HUES64 (cell line): ENCODE measurements at regions not wholly inside any gene's neighbourhood (a gene's known extent, or its start where the extent isn't known, plus 50 kb on each side); places are given as distances from the start of the nearest gene placed in this dataset.
"Not testable (repeated sequence)": the region's sequence is repeated elsewhere in the genome, so short reads cannot be mapped to it uniquely, and the experiment has no call there.

ENCODE experiments used
- H3K27ac ChIP-seq: 2 replicates; pipeline ENCODE4 v1.7.0; 2013; ENCODE audit warnings: low read depth, low read length, inconsistent platforms
- H3K27me3 ChIP-seq: 2 replicates; pipeline ENCODE4 v1.6.1; 2013; ENCODE audit warnings: mild to moderate bottlenecking, low read length; ENCODE audit not compliant: insufficient read depth
- H3K36me3 ChIP-seq: 2 replicates; pipeline ENCODE4 v1.6.1; 2013; ENCODE audit warnings: mild to moderate bottlenecking, low read length; ENCODE audit not compliant: insufficient read depth
- H3K4me1 ChIP-seq: 2 replicates; pipeline ENCODE4 v1.6.1; 2013; ENCODE audit warnings: mild to moderate bottlenecking, low read length, moderate library complexity; ENCODE audit not compliant: insufficient read depth
- H3K4me3 ChIP-seq: 2 replicates; pipeline ENCODE4 v1.5.1; 2013; ENCODE audit warnings: mild to moderate bottlenecking, low read length, moderate library complexity
- H3K9ac ChIP-seq: 2 replicates; pipeline ENCODE4 v1.6.1; 2013; ENCODE audit warnings: mild to moderate bottlenecking, low read depth, low read length
- H3K9me3 ChIP-seq: 2 replicates; pipeline ENCODE4 v1.6.1; 2013; ENCODE audit warnings: low read depth, low read length; ENCODE audit not compliant: insufficient read depth
- WGBS: fragments of 150-250, 120-280 bp; methylation state at CpG from one replicate; pipeline ENCODE4 v1.1.7; 2013; ENCODE audit warnings: missing lambda C conversion rate; 5-methylcytosine and 5-hydroxymethylcytosine counted together

DNA sequence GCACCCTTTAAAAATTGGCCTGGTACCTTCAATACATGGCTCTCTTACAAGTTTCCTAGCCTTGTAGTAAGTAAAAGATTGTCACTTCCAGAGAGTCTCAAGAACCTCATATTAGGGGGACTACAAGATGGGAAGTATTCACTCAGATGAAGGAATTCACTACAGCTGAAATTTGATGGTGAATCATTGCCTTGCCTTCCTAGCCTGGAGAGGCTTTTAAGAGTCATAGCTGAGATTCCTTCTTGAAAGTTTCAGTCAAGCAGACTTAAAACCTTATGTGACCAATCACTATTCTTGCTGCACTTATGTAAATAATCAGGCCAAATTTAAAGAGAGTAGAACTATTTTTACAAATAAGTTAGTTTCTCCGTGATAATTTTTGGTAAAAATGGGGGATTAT, 451.6 kb downstream of the TRHDE start:
- WGBS = 95% methylated on average over 1 of the region's 1 CpG

DNA sequence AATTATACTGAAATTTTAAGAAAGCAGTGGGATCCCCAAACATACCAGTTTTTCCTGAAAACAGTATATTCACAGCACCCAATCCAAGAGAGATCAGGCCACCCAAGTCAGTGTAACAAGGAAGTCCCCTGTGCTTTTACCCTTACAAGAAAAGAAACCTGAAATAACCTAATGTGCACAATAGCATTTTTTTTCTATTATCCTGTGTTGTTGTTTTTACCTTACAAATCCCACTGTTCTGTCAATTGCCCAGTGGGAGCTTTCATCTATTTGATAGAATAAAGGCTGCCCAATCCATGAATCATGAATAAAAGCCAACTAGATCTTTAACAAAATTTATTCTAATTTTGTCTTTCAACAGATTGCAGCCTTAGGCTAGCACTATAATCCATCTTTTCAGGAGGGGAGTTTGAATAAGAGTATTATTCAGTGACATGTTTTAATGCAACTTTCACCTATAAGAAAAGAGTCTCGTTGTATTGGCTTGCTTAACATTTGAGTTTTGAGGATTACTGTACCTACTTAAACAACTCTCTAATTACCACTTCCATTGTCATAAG, 457.4 kb downstream of the TRHDE start:
- Histone ChIP-seq H3K36me3 (no peaks in the 10 kb centered on the region), H3K9ac (no peak overlapping the region), H3K27ac (no peak overlapping the region), H3K4me1 (no peaks in the 10 kb centered on the region), H3K9me3 (no peaks in the 10 kb centered on the region), H3K27me3 (no peaks in the 10 kb centered on the region), H3K4me3 (no peak overlapping the region)
- no CpG with 5 or more reads among the region's 1 CpG for WGBS

More for the DNA sequence above, 451.6 kb downstream of the TRHDE start:
- Histone ChIP-seq H3K27me3 (no peaks in the 10 kb centered on the region), H3K9me3 (peaks cover 20% of the 10 kb centered on the region), H3K4me3 (no peak overlapping the region), H3K27ac (no peak overlapping the region), H3K4me1 (no peaks in the 10 kb centered on the region), H3K9ac (no peak overlapping the region), H3K36me3 (no peaks in the 10 kb centered on the region)

DNA sequence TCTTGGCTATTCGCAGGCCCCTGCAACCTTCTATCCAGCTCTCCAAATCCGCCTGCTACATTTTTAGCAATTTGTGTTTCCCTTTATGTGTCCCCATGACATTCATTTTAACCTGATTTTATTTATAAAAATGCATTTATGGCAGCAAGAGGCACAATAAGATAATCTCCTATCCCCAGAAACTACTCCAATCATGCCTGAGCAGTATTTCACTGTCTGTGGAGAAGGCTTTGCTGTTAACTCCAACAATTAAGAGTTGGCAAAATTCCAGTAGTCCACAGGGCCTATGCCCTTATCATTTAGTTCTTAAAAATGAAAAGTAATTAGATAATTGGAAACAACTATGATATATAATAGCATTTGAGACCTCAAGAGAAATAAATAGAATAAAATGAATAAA, 462.4 kb downstream of the TRHDE start:
- no peaks in the 10 kb centered on the region for H3K4me1 ChIP-seq
- 97% methylated on average over 2 of the region's 2 CpGs for WGBS
- H3K27me3 ChIP-seq = no peaks in the 10 kb centered on the region
- no peak overlapping the region for H3K27ac ChIP-seq
- H3K4me3 ChIP-seq = no peak overlapping the region
- H3K9ac ChIP-seq = no peak overlapping the region
- H3K9me3 ChIP-seq = no peaks in the 10 kb centered on the region
- H3K36me3 ChIP-seq = no peaks in the 10 kb centered on the region

DNA sequence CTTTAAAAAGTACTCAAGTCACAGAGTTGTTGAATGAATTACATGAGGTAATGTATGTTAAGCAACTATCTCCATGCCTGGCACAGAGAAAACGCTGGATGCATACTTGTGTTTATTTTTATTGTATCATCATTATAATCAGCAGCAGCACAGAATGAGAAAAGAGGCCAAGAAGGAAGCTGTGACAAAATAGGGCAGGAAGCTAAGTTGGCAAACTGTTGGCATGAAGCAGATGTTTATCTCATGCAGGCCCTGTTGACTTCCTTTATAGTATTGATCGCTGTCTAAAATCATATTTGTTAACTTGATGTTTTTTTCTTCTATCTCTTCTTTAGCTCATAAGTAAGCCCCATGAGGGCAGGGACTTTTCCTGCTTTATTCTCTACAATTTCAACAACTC, 466.6 kb downstream of the TRHDE start:
- H3K27ac ChIP-seq = no peak overlapping the region

DNA sequence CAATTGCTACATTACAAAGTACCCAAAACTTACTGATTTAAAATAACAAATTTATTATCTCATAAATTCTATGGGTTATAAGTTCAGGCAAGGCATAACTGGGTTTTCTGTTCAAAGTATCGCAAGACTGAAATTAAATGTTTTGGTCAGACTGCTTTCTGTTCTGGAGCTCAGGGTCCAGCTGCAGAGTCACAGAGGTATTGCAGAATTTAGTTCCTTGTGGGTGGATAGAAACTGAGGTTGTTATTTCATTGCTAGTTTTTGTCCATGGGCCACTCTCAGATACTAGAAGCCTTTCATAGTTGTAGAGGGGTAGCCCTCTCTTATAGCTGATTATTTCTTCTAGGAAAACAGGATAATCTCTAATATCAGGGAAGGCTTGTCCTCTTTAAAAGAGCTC, 467.9 kb downstream of the TRHDE start:
- 100% methylated on average over 1 of the region's 1 CpG for WGBS
- no peak overlapping the region for H3K27ac ChIP-seq

More for the DNA sequence above, 466.6 kb downstream of the TRHDE start:
- Histone ChIP-seq H3K9ac (no peak overlapping the region), H3K36me3 (no peaks in the 10 kb centered on the region), H3K4me3 (no peak overlapping the region), H3K27me3 (no peaks in the 10 kb centered on the region), H3K4me1 (no peaks in the 10 kb centered on the region), H3K9me3 (peaks cover 11% of the 10 kb centered on the region; the same call in 1 of the 2 replicates)
- 100% methylated on average over 1 of the region's 2 CpGs for WGBS

DNA sequence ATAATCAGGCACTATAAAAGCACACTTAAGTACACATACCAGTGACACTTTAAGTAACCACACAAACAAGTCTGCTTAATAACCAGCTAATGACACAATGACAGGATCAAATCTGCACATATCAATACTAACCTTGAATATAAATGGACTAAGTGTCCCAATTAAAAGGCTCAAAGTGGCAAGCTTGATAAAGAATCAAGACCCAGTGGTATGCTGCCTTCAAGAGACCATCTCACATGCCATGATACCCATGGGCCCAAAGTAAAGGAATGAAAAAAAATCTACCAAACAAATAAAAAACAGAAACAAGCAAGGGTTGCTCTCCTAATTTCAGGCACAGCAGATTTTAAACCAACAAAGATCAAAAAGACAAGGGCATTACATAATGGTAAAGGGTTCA, 470.4 kb downstream of the TRHDE start:
- H3K36me3 ChIP-seq = no peaks in the 10 kb centered on the region
- H3K27me3 ChIP-seq = no peaks in the 10 kb centered on the region
- H3K4me1 ChIP-seq = no peaks in the 10 kb centered on the region
- peaks cover 11% of the 10 kb centered on the region; the same call in 1 of the 2 replicates for H3K9me3 ChIP-seq
- H3K4me3 ChIP-seq = no peak overlapping the region
- H3K27ac ChIP-seq = no peak overlapping the region
- H3K9ac ChIP-seq = no peak overlapping the region

More for the DNA sequence above, 467.9 kb downstream of the TRHDE start:
- peaks cover 11% of the 10 kb centered on the region; the same call in 1 of the 2 replicates for H3K9me3 ChIP-seq
- H3K4me3 ChIP-seq = no peak overlapping the region
- no peaks in the 10 kb centered on the region for H3K36me3 ChIP-seq
- no peaks in the 10 kb centered on the region for H3K4me1 ChIP-seq
- H3K9ac ChIP-seq = no peak overlapping the region
- no peaks in the 10 kb centered on the region for H3K27me3 ChIP-seq

DNA sequence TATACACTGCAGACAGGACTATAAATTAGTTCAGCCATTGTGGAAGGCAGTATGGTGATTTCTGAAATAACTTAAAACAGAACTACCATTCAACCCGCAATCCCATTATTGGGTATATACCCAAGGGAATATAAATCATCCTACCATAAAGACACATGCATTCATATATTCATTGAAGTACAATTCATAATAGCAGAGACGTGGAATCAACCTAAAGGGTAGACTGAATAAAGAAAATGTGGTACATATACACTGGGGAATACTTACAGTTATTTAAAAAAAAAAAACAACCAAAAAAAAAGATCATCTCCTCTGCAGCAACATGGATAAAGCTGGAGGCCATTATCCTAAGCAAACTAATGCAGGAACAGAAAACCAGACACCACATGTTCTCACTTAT, 473.9 kb downstream of the TRHDE start:
- peaks cover 11% of the 10 kb centered on the region; the same call in 1 of the 2 replicates for H3K9me3 ChIP-seq
- no peak overlapping the region for H3K27ac ChIP-seq
- H3K4me1 ChIP-seq = no peaks in the 10 kb centered on the region
- H3K36me3 ChIP-seq = no peaks in the 10 kb centered on the region
- whole genome bisulfite sequencing = 100% methylated on average over 1 of the region's 2 CpGs
- H3K27me3 ChIP-seq = no peaks in the 10 kb centered on the region
- no peak overlapping the region for H3K4me3 ChIP-seq
- H3K9ac ChIP-seq = no peak overlapping the region

DNA sequence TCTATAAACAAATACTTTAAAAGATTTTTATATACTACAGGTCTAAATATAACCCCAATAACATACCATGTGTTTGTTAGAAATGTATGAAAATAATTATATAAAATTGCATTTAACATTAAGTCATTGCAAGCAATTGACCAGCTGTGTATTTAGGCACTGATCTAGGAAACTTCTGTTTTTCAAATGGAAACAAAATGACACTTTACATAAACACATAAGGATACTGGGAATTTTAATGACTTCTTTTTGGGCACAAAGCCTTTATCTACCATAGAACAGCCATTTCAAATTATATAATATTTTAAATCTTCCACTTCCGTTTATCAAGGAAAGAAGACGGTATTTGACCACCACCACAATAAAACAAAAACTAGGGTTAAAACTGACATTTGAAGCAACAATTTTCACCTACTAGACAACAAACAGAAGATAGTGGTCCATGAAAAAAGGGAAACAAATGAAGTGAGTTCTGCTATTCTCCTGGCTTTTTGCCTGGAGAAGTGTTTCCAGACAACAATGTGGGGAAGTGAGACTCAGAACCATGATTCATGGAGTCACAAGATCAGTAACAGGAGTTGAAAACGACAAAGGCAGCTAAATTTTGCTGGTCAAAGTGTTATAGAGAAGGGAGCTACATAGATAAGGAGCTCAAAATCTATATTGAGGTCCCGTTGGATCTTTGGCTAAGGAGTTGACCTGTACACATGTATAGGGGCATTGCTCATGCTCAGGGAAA, 475.1 kb downstream of the TRHDE start:
- Histone ChIP-seq H3K27ac (no peak overlapping the region), H3K27me3 (no peaks in the 10 kb centered on the region), H3K9ac (no peak overlapping the region), H3K4me1 (no peaks in the 10 kb centered on the region), H3K36me3 (no peaks in the 10 kb centered on the region), H3K9me3 (peaks cover 9% of the 10 kb centered on the region; the same call in 1 of the 2 replicates), H3K4me3 (no peak overlapping the region)
- 94% methylated on average over 4 of the region's 4 CpGs for WGBS

DNA sequence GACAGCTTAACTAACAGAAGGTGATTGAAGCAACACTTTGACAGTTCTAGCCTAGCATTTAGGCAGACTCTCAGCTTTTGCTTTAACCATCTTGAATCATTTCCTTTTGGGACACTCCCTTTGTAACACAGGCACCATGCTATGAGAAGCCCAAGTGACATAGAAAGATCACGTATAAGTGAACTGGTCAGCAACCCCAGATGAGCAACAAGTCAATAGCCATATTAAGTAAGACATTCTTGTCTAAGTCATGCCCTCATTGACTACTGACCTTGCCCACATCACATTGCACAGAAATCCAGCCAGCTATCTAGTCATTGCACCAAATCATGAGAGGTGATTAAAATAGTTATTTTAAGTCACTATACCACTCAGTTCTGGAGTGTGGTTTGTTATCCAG, 476.8 kb downstream of the TRHDE start:
- H3K27ac ChIP-seq = no peak overlapping the region
- 98% methylated on average over 1 of the region's 1 CpG for WGBS
- no peak overlapping the region for H3K9ac ChIP-seq
- H3K36me3 ChIP-seq = no peaks in the 10 kb centered on the region
- no peaks in the 10 kb centered on the region for H3K27me3 ChIP-seq
- H3K4me3 ChIP-seq = no peak overlapping the region
- no peaks in the 10 kb centered on the region for H3K4me1 ChIP-seq
- no peaks in the 10 kb centered on the region for H3K9me3 ChIP-seq

DNA sequence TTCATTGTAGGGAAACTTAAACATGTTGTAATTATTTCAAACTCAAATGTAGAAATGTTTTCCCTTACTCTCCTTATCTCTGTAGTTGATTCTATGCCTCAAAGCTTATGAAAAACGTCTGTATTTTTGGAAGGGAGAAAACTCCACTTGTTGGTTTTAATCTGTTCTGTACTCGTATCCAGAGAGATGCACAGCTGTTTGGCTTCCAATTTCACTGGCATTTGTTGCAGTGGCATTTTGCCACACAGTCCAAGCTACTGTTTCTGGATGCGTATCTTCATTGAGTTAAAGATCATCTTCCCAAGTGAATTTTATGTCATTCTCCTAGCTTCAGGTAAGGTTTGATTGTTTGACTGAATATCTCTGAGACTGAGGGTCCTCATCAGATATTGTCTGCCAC, 481.4 kb downstream of the TRHDE start:
- H3K4me1 ChIP-seq = no peaks in the 10 kb centered on the region
- H3K36me3 ChIP-seq = no peaks in the 10 kb centered on the region
- no peak overlapping the region for H3K9ac ChIP-seq
- H3K27ac ChIP-seq = no peak overlapping the region
- no peak overlapping the region for H3K4me3 ChIP-seq
- 0 out of 2 replicates have a peak, but pooled peaks cover 4% of the 10 kb centered on the region for H3K9me3 ChIP-seq
- 93% methylated on average over 3 of the region's 3 CpGs for WGBS
- no peaks in the 10 kb centered on the region for H3K27me3 ChIP-seq

DNA sequence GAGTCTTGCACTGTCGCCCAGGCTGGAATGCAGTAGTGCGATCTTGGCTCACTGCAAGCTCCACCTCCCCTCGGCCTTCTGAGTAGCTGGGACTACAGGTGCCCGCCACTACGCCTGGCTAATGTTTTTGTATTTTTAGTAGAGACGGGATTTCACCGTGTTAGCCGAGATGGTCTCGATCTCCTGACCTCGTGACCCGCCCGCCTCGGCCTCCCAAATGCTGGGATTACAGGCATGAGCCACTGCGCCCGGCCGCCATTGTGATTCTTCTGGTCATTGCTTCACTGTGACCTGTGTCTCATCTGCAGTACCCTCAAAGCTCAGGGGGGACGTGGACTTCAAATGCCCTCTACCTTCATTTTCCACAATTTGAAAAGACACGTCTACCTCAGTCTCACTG, 481.9 kb downstream of the TRHDE start:
- not testable (repeated sequence) for H3K27ac ChIP-seq, H3K4me3 ChIP-seq, H3K9me3 ChIP-seq, H3K4me1 ChIP-seq, H3K27me3 ChIP-seq, H3K9ac ChIP-seq, H3K36me3 ChIP-seq
- WGBS = 97% methylated on average over 18 of the region's 18 CpGs
